Heart left ventricle (tissue), 16 donors: ENCODE measurements at regions not wholly inside any gene's neighbourhood (a gene's known extent, or its start where the extent isn't known, plus 50 kb on each side); places are given as distances from the start of the nearest gene placed in this dataset.

Experiments
- ATAC-seq, 4 donors: fragments of 200-7000 bp; cut with Tn5 transposase; one replicate each; pipeline ENCODE4 v1.9.1; 2020 to 2022; ENCODE audit warnings: moderate library complexity in 4 of 4, mild to moderate bottlenecking in 3 of 4, moderate number of reproducible peaks in 1 of 4
- DNase-seq, 5 donors: peaks; one replicate each; pipeline ENCODE4 v3.0.0-alpha.2; 2020
- H3K27ac ChIP-seq, 12 donors: fragments of 200-600 bp; sonication (generic) in 4 of 12; one replicate each; pipeline versions ENCODE4 v1.5.0 to v1.8.0; 2016 to 2022; ENCODE audit warnings: mild to moderate bottlenecking in 2 of 12
- H3K27me3 ChIP-seq, 9 donors: fragments of 200-600 bp; sonication (generic) in 2 of 9; one replicate each; pipeline versions ENCODE4 v1.5.1 to v1.8.0; 2016 to 2022; ENCODE audit warnings: mild to moderate bottlenecking in 3 of 9
- H3K36me3 ChIP-seq, 9 donors: fragments of 200-600 bp; sonication (generic) in 2 of 9; one replicate each; pipeline versions ENCODE4 v1.5.0 to v1.8.0; 2018 to 2022; ENCODE audit warnings: mild to moderate bottlenecking in 2 of 9
- H3K4me1 ChIP-seq, 12 donors: fragments of 200-600 bp; sonication (generic) in 4 of 12; one replicate each; pipeline versions ENCODE4 v1.5.0 to v1.8.0; 2016 to 2022; ENCODE audit warnings: mild to moderate bottlenecking in 3 of 12
- H3K4me3 ChIP-seq, 12 donors: fragments of 200-600 bp; sonication (generic) in 4 of 12; one replicate each; pipeline versions ENCODE4 v1.5.0 to v1.8.0; 2017 to 2022; ENCODE audit warnings: mild to moderate bottlenecking in 9 of 12, moderate library complexity in 4 of 12
- H3K9me3 ChIP-seq, 12 donors: fragments of 200-600 bp; sonication (generic) in 4 of 12; one replicate each; pipeline versions ENCODE4 v1.5.0 to v1.8.0; 2016 to 2022; ENCODE audit warnings: mild to moderate bottlenecking in 1 of 12
- CTCF ChIP-seq, 12 donors: fragments of 200-600 bp; sonication (generic) in 4 of 12; IDR thresholded peaks; one replicate each; pipeline versions ENCODE4 v1.5.0 to v1.8.0; 2018 to 2022; ENCODE audit warnings: antibody characterized with exemption in 12 of 12, mild to moderate bottlenecking in 5 of 12
- POLR2A ChIP-seq, 2 donors: fragments of 450-650 bp; IDR thresholded peaks; one replicate each; pipeline ENCODE4 v1.6.1; 2017; ENCODE audit warnings: antibody characterized with exemption in 2 of 2, mild to moderate bottlenecking in 2 of 2, moderate library complexity in 2 of 2
- WGBS, 4 donors: extraction: QIAGEN DNeasy Blood & Tissue Kit in 2 of 4; methylation state at CpG; one replicate each; pipeline versions ENCODE4 v1.1.5 to v1.1.7; 2013 to 2018; 5-methylcytosine and 5-hydroxymethylcytosine counted together
- intact Hi-C, 10 donors: fragments of 100-400 bp; cut with DNase I; formaldehyde crosslinking; loops; one replicate each; pipeline versions ENCODE4 v1.11.1 to v1.14.2; 2022
- donor health status: ischemic (EF 13 %, LVEDD 7.1; RV severe dilation, severe dysfunction).
- donor health status: healthy with polysubstance abuse.
- donor health status: DM: no; HTN: yes; CAD: no.
- donor health status: DM: no; HTN: no; CAD: no.
- donor health status: ischemic (EF 25% LVEDD 6.9; RV normal size, moderate dysfunction).
- donor health status: ischemic (EF 25% LVEDD 5.7; RV mildly dilated, moderate dysfunction).
- donor health status: healthy.
- donor health status: DM: yes; HTN: yes; CAD: no.
- donor health status: ischemic (EF 35%, LVEDD 5.7; RV mildly dilated, moderate dysfunction).
- donor health status: nonischemic (EF 11% LVEDD 7.7; RV severe dilation, severe dysfunction).
- donor health status: DM: yes; HTN: yes; CAD: no.
- donor health status: PGD.
- donor health status: ischemic (EF 29% LVEDD 5.4; RV normal size, mild dysfunction).
- donor health status: nonischemic (EF 23%, LVEDD 6.1; RV moderate dilation, normal function).

- no peak overlapping the region for H3K4me3 ChIP-seq
- ATAC-seq: no peak
Measured at GRCh38 chr5:171705036-171705435, 80.6 kb upstream of the SMIM23 start.

GRCh38 chr5:171705830-171706468 lies 79.7 kb upstream of the SMIM23 start:
- 85 to 89% (median 86%) methylated on average over 7 of the region's 7 CpGs for WGBS, 4 donors
- no peak for TF ChIP-seq POLR2A (IDR thresholded peaks at IDR 0.05)
- TF ChIP-seq CTCF (IDR thresholded peaks at IDR 0.05): no peak
- no peak for ATAC-seq

More at GRCh38 chr5:171705036-171705435, 80.6 kb upstream of the SMIM23 start:
- no peak overlapping the region for H3K27ac ChIP-seq
- no peaks in the 10 kb centered on the region for H3K9me3 ChIP-seq
- no peaks in the 10 kb centered on the region for H3K36me3 ChIP-seq
- no peaks in the 10 kb centered on the region for H3K27me3 ChIP-seq
- 91 to 95% (median 92%) methylated on average over 6 of the region's 6 CpGs for WGBS, 4 donors
- DNase-seq: peak in 1 of 5 donors; percentile 3
- H3K4me1 ChIP-seq: peaks cover 0 to 17% (median 2%) of the 10 kb centered on the region in 12 donors
- TF ChIP-seq CTCF (IDR thresholded peaks at IDR 0.05) (no peak), POLR2A (IDR thresholded peaks at IDR 0.05) (no peak)
- intact Hi-C loops: no loop called here

GRCh38 chr5:171706736-171707441 lies 78.7 kb upstream of the SMIM23 start:
- DNase-seq (no peak), ATAC-seq (no peak)
- Histone ChIP-seq H3K4me1 (peaks cover 0 to 13% (median 2%) of the 10 kb centered on the region in 12 donors), H3K4me3 (no peak overlapping the region), H3K27me3 (no peaks in the 10 kb centered on the region), H3K36me3 (no peaks in the 10 kb centered on the region), H3K27ac (no peak overlapping the region), H3K9me3 (no peaks in the 10 kb centered on the region)
- intact Hi-C loops: no loop called here
- TF ChIP-seq CTCF (IDR thresholded peaks at IDR 0.05): no peak
- TF ChIP-seq POLR2A (IDR thresholded peaks at IDR 0.05): no peak
- WGBS, 4 donors: 75 to 94% (median 87%) methylated on average over 2 of the region's 2 CpGs

More at GRCh38 chr5:171705830-171706468, 79.7 kb upstream of the SMIM23 start:
- intact Hi-C loops: no loop called here
- Histone ChIP-seq H3K9me3 (no peaks in the 10 kb centered on the region), H3K4me3 (no peak overlapping the region), H3K27ac (no peak overlapping the region), H3K36me3 (no peaks in the 10 kb centered on the region), H3K4me1 (peaks cover 0 to 17% (median 2%) of the 10 kb centered on the region in 12 donors), H3K27me3 (no peaks in the 10 kb centered on the region)
- peak in 1 of 5 donors; percentile 0 for DNase-seq

GRCh38 chr5:171707442-171707792 lies 78.2 kb upstream of the SMIM23 start:
- TF ChIP-seq CTCF (IDR thresholded peaks at IDR 0.05) (no peak), POLR2A (IDR thresholded peaks at IDR 0.05) (no peak)

More at GRCh38 chr5:171707442-171707792, 78.2 kb upstream of the SMIM23 start:
- 40 to 71% (median 67%) methylated on average over 1 of the region's 1 CpG for WGBS, 4 donors
- DNase-seq (no peak), ATAC-seq (no peak)
- intact Hi-C loops: no loop called here
- Histone ChIP-seq H3K36me3 (no peaks in the 10 kb centered on the region), H3K27ac (no peak overlapping the region), H3K9me3 (no peaks in the 10 kb centered on the region), H3K27me3 (no peaks in the 10 kb centered on the region), H3K4me3 (no peak overlapping the region), H3K4me1 (peaks cover 0 to 13% (median 2%) of the 10 kb centered on the region in 12 donors)
